SK-N-MC (cell line): ENCODE measurements at regions not wholly inside any gene's neighbourhood (a gene's known extent, or its start where the extent isn't known, plus 50 kb on each side); places are given as distances from the start of the nearest gene placed in this dataset.

Source experiments
- EZH2 ChIP-seq: fragments of 200-600 bp; sonication (generic); IDR thresholded peaks from one replicate; pipeline ENCODE4 v1.6.1; 2017; ENCODE audit warnings: antibody characterized with exemption
- FOXP2 ChIP-seq: optimal IDR thresholded peaks from 2 replicates; pipeline ENCODE3; 2011; ENCODE audit warnings: mild to moderate bottlenecking, moderate library complexity; ENCODE audit not compliant: insufficient read depth; ENCODE audit errors: extremely low read length, control extremely low read depth
- POLR2AphosphoS5 ChIP-seq: IDR thresholded peaks from 2 replicates; pipeline ENCODE4 v1.6.1; 2012; ENCODE audit warnings: mild to moderate bottlenecking, low read depth, low read length, borderline replicate concordance

GRCh38 chr18:29012364-29012763 is 835.4 kb upstream of the CDH2 start:
- TF ChIP-seq EZH2 (no peak), POLR2AphosphoS5 (no peak), FOXP2 (no peak)
